SK-N-SH (cell line): ENCODE measurements at regions not wholly inside any gene's neighbourhood (a gene's known extent, or its start where the extent isn't known, plus 50 kb on each side); places are given as distances from the start of the nearest gene placed in this dataset.

Source experiments
- CTCF ChIA-PET: fragments of 300-600, 350-600 bp; formaldehyde crosslinking; extraction: SDS; loops from one replicate; lab custom pipeline; 2021; lab: Yijun Ruan, JAX
- POLR2A ChIA-PET: fragments of 350-600 bp; sonication (Branson Sonifier 250); formaldehyde crosslinking; extraction: SDS; loops from one replicate; lab custom pipeline; 2020; ENCODE audit warnings: antibody characterized with exemption, inconsistent platforms; lab: Yijun Ruan, JAX
- DNase-seq: peaks from one replicate; pipeline ENCODE4 v3.0.0; 2012
- H2AFZ ChIP-seq: fragments of 200-600 bp; sonication (generic); 2 replicates; pipeline ENCODE4 v1.8.1; 2016; ENCODE audit warnings: antibody characterized with exemption, mild to moderate bottlenecking, low read depth
- H3F3A ChIP-seq: fragments of 200-600 bp; sonication (generic); replicated peaks from 2 replicates; pipeline ENCODE3; 2016; ENCODE audit warnings: antibody characterized with exemption, mild to moderate bottlenecking; ENCODE audit not compliant: insufficient read depth
- H3K27ac ChIP-seq, 2 experiments: fragments of 200-500 bp in 1 of 2; fragments of 200-600 bp in 1 of 2; sonication (Bioruptor generic) in 1 of 2; sonication (generic), shearing (Covaris generic) in 1 of 2; 2 replicates each; pipeline versions ENCODE4 v1.5.1 to v1.6.1; 2014 to 2016; ENCODE audit warnings: low read depth in 2 of 2, inconsistent platforms in 1 of 2, low read length in 1 of 2, mild to moderate bottlenecking in 1 of 2, mixed read lengths in 1 of 2
- H3K27me3 ChIP-seq: fragments of 200-600 bp; sonication (generic), shearing (Covaris generic); 2 replicates; pipeline ENCODE4 v1.6.1; 2016; ENCODE audit warnings: mixed run types; ENCODE audit not compliant: insufficient read depth
- H3K36me3 ChIP-seq, 2 experiments: fragments of 200-500 bp in 1 of 2; fragments of 200-600 bp in 1 of 2; sonication (Bioruptor generic) in 1 of 2; sonication (generic) in 1 of 2; replicated peaks in 1 of 2; 2 replicates each; pipeline versions ENCODE3 to v1.5.1; 2014 to 2016; ENCODE audit warnings: low read length in 1 of 2, mild to moderate bottlenecking in 1 of 2; ENCODE audit not compliant: insufficient read depth in 2 of 2, control insufficient read depth in 1 of 2
- H3K4me1 ChIP-seq, 2 experiments: fragments of 200-500 bp in 1 of 2; fragments of 200-600 bp in 1 of 2; sonication (Bioruptor generic) in 1 of 2; sonication (generic), shearing (Covaris generic) in 1 of 2; 2 replicates each; pipeline versions ENCODE4 v1.5.1 to v1.6.1; 2014 to 2016; ENCODE audit warnings: low read depth in 1 of 2, low read length in 1 of 2, mixed run types in 1 of 2; ENCODE audit not compliant: insufficient read depth in 2 of 2, control insufficient read depth in 1 of 2
- H3K4me2 ChIP-seq: fragments of 200-600 bp; sonication (generic), shearing (Covaris generic); 2 replicates; pipeline ENCODE4 v1.6.1; 2017; ENCODE audit warnings: mixed run types
- H3K4me3 ChIP-seq, 2 experiments: fragments of 200-500 bp in 1 of 2; fragments of 200-600 bp in 1 of 2; sonication (Bioruptor generic) in 1 of 2; sonication (generic), shearing (Covaris generic) in 1 of 2; 2 replicates each; pipeline versions ENCODE4 v1.5.1 to v1.8.1; 2014 to 2016; ENCODE audit warnings: low read depth in 2 of 2, inconsistent platforms in 1 of 2, low read length in 1 of 2, mild to moderate bottlenecking in 1 of 2, mixed read lengths in 1 of 2, moderate library complexity in 1 of 2
- H3K79me2 ChIP-seq: fragments of 200-600 bp; sonication (generic); 2 replicates; pipeline ENCODE4 v1.8.1; 2017; ENCODE audit warnings: mild to moderate bottlenecking; ENCODE audit not compliant: insufficient read depth
- H3K9ac ChIP-seq: fragments of 200-600 bp; sonication (generic); 2 replicates; pipeline ENCODE4 v1.6.1; 2017; ENCODE audit warnings: mixed run types
- H3K9me2 ChIP-seq: fragments of 200-600 bp; sonication (generic); 2 replicates; pipeline ENCODE4 v1.6.1; 2017; ENCODE audit warnings: mixed run types
- H3K9me3 ChIP-seq: fragments of 200-600 bp; sonication (generic); 2 replicates; pipeline ENCODE4 v1.6.1; 2017; ENCODE audit warnings: mixed run types, mild to moderate bottlenecking, moderate library complexity
- H4K20me1 ChIP-seq: fragments of 200-600 bp; sonication (generic); 2 replicates; pipeline ENCODE4 v1.6.1; 2017; ENCODE audit warnings: mild to moderate bottlenecking, mixed run types; ENCODE audit not compliant: insufficient read depth
- CTCF ChIP-seq: fragments of 200-600 bp; sonication (generic); IDR thresholded peaks from 2 replicates; pipeline ENCODE4 v1.6.1; 2017; ENCODE audit warnings: antibody characterized with exemption, mild to moderate bottlenecking, moderate library complexity
- ELF1 ChIP-seq: IDR thresholded peaks from 2 replicates; pipeline ENCODE4 v1.4.0; 2012
- FOSL2 ChIP-seq: IDR thresholded peaks from 2 replicates; pipeline ENCODE4 v1.4.0; 2012; ENCODE audit warnings: low read depth, mild to moderate bottlenecking, moderate library complexity, borderline replicate concordance
- GABPA ChIP-seq: IDR thresholded peaks from 2 replicates; pipeline ENCODE4 v1.4.0; 2012; ENCODE audit warnings: low read depth, mild to moderate bottlenecking
- MXI1 ChIP-seq: IDR thresholded peaks from 2 replicates; pipeline ENCODE4 v1.6.1; 2012; ENCODE audit warnings: mild to moderate bottlenecking, low read depth, low read length, improper control_type of control experiment
- PBX3 ChIP-seq: IDR thresholded peaks from 2 replicates; pipeline ENCODE4; 2012
- RXRA ChIP-seq: IDR thresholded peaks from 2 replicates; pipeline ENCODE4 v1.4.0; 2012; ENCODE audit warnings: low read depth, mild to moderate bottlenecking, borderline replicate concordance
- SIN3A ChIP-seq: IDR thresholded peaks from 2 replicates; pipeline ENCODE4 v1.6.1; 2012; ENCODE audit warnings: low read depth, mild to moderate bottlenecking, low read length, moderate library complexity, borderline replicate concordance
- TEAD4 ChIP-seq: IDR thresholded peaks from 2 replicates; pipeline ENCODE4 v1.4.0; 2012; ENCODE audit warnings: mild to moderate bottlenecking, borderline replicate concordance; ENCODE audit not compliant: insufficient read depth
- USF1 ChIP-seq: IDR thresholded peaks from 2 replicates; pipeline ENCODE4 v1.4.0; 2012; ENCODE audit warnings: low read depth, borderline replicate concordance
- USF2 ChIP-seq: fragments of 150-350 bp; IDR thresholded peaks from 2 replicates; pipeline ENCODE4 v1.6.1; 2017; ENCODE audit warnings: antibody characterized with exemption, low read length, low read depth, borderline replicate concordance
- WGBS: methylation state at CpG from one replicate; pipeline ENCODE4 v1.1.6; 2017; ENCODE audit warnings: low lambda C conversion rate; 5-methylcytosine and 5-hydroxymethylcytosine counted together

GRCh38 chrX:124524852-124525251 is 178.5 kb downstream of the SH2D1A start (continued):
- TF ChIP-seq CTCF (no peak), USF2 (no peak)
- TF ChIP-seq, all 33 proteins: peak for 3

- TF ChIP-seq PBX3 = no peak
- no peak for TF ChIP-seq GABPA
- no peak for TF ChIP-seq FOSL2
- no peak for TF ChIP-seq TEAD4
- TF ChIP-seq CTCF = no peak
- TF ChIP-seq SIN3A = no peak
- no peak for TF ChIP-seq MXI1
- TF ChIP-seq USF1 = no peak
- TF ChIP-seq RXRA = no peak
- no peak for TF ChIP-seq ELF1
- TF ChIP-seq, all 33 proteins: peak for 0
- POLR2A ChIA-PET = no interaction called here
- no peaks in the 10 kb centered on the region for H3K79me2 ChIP-seq
- no peaks in the 10 kb centered on the region for H3K9me2 ChIP-seq
- no peak overlapping the region for H3K4me3 ChIP-seq
- DNase-seq = no peak
- CTCF ChIA-PET = interaction anchor here (0.5 kb wide), 1 partner anchor 600 kb away, joined by 6 read pairs; no protein-coding TSS in a partner anchor
- 19% methylated on average over 3 of the region's 3 CpGs for WGBS
- no peaks in the 10 kb centered on the region for H3K9me3 ChIP-seq
- no peaks in the 10 kb centered on the region for H3F3A ChIP-seq
- no peaks in the 10 kb centered on the region for H4K20me1 ChIP-seq
- no peak overlapping the region for H3K9ac ChIP-seq
- no peak overlapping the region for H3K4me2 ChIP-seq
- H2AFZ ChIP-seq = no peak overlapping the region
- H3K27ac ChIP-seq = no peak overlapping the region
- H3K36me3 ChIP-seq = no peaks in the 10 kb centered on the region
- no peaks in the 10 kb centered on the region for H3K27me3 ChIP-seq
- H3K4me1 ChIP-seq = no peaks in the 10 kb centered on the region
Observed at GRCh38 chrX:124529786-124530185, 183.4 kb downstream of the SH2D1A start.
